Fibroblast of the aortic adventitia (primary cell): ENCODE measurements at regions not wholly inside any gene's neighbourhood (a gene's known extent, or its start where the extent isn't known, plus 50 kb on each side); places are given as distances from the start of the nearest gene placed in this dataset.

Source experiments
- DNase-seq: peaks from one replicate; pipeline ENCODE4 v3.0.0-alpha.2; 2010; ENCODE audit warnings: low read depth
- H3K4me3 ChIP-seq: 2 replicates; pipeline ENCODE4 v1.5.1; 2011; ENCODE audit warnings: low read depth, mild to moderate bottlenecking, control low read depth, low read length, moderate library complexity
- TF ChIP-seq, protein P1 (sequence below): IDR thresholded peaks from 2 replicates; pipeline ENCODE4 v1.5.1; 2011; ENCODE audit warnings: mild to moderate bottlenecking, low read length, control low read depth, inconsistent platforms; ENCODE audit not compliant: insufficient read depth

DNA sequence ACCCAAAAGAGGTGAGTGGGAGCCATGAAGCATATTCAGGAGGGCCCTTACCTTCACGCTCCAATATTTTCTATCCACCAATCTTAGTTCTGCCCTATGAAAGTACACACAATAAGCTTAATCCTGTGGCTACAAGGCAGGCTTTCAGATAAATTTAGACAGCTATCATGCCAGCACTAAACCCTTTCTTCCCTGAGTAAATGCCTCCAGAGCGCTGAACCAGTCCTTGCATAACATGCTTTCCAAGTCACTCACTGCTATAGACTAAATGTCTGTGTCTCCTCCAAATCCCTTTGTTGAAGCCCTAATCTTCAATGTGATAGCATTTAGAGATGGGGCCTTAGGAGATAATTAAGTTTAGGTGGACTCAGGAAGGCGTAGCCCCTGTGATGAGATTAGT, 50.3 kb upstream of the FIBIN start:
- TF ChIP-seq, protein P1, sequence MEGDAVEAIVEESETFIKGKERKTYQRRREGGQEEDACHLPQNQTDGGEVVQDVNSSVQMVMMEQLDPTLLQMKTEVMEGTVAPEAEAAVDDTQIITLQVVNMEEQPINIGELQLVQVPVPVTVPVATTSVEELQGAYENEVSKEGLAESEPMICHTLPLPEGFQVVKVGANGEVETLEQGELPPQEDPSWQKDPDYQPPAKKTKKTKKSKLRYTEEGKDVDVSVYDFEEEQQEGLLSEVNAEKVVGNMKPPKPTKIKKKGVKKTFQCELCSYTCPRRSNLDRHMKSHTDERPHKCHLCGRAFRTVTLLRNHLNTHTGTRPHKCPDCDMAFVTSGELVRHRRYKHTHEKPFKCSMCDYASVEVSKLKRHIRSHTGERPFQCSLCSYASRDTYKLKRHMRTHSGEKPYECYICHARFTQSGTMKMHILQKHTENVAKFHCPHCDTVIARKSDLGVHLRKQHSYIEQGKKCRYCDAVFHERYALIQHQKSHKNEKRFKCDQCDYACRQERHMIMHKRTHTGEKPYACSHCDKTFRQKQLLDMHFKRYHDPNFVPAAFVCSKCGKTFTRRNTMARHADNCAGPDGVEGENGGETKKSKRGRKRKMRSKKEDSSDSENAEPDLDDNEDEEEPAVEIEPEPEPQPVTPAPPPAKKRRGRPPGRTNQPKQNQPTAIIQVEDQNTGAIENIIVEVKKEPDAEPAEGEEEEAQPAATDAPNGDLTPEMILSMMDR, result no peak
- no peak overlapping the region for H3K4me3 ChIP-seq
- no peak for DNase-seq
